ENCODE measurements at regions not wholly inside any gene's neighbourhood (a gene's known extent, or its start where the extent isn't known, plus 50 kb on each side); places are given as distances from the start of the nearest gene placed in this dataset.
"Not testable (repeated sequence)": the region's sequence is repeated elsewhere in the genome, so short reads cannot be mapped to it uniquely, and the experiment has no call there.

- not testable (repeated sequence) for DNase-seq
These were observed 592.3 kb upstream of the AADAT start for GRCh38 chr4:170682087-170682486.

GRCh38 chr4:170675568-170676262, 586.0 kb upstream of the AADAT start:
- no peak for DNase-seq

- DNase-seq = no peak
These were observed 584.4 kb upstream of the AADAT start for GRCh38 chr4:170674176-170674575.

- no peak for DNase-seq
These were observed 582.7 kb upstream of the AADAT start for GRCh38 chr4:170672381-170672965.

DNA sequence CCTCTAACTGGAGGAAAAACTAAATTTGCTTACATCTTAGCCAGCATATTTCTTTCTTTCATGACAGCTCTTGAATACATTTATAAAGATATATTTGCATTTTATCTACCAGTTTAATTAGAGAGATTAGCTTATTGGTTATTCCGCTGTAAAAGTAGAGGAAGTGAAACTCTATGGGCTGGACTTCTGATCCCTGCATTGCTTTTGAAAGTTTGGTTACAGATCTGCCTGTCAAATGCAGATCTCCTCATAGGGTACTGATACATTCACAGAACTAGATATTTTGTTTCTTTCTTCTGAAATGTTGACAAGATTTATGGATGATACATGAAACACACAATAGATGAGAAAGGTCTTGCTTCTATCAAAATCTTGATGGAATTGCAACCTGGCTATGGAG, 581.4 kb upstream of the AADAT start:
- no peak for DNase-seq

DNA sequence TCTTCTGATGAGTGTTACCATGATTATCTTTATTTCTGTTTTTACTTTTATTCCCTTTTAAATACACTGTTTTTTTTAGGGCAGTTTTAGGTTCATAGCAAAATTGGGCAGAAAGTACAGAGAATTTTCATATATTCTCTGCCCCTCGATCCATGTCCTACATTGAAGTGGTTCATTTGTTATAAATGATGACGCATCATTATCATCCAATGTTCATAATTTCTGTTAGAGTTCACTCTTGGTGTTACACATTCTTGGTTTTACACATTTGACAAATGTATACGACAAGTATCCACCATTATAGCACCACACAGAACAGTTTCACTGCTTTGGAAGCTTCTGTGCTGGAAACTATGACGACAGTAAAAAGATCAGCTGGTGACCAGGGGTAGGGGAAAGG, 578.1 kb upstream of the AADAT start:
- no peak for DNase-seq

- DNase-seq = no peak
These were observed 577.2 kb upstream of the AADAT start for GRCh38 chr4:170666909-170667308.

DNA sequence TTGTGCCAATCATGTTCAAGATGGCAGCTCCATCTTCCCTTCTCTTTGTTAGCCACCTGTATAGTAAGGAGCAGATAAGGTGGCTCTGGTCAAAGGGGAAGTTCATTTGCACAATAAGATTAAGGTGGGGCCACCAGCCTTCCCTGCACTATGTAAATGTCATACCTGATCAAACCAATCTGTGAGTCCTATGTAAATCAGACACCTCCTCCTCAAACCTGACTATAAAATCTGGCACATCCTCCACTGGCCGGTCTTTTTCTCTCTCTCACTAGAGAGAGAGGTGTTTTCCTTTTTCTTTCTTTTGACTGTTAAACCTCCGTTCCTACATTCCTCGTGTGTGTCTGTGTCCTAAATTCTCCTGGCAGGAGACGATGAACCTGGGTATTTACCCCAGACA, 572.5 kb upstream of the AADAT start:
- no peak for DNase-seq

- DNase-seq = no peak
These were observed 568.0 kb upstream of the AADAT start for GRCh38 chr4:170657761-170658160.

DNA sequence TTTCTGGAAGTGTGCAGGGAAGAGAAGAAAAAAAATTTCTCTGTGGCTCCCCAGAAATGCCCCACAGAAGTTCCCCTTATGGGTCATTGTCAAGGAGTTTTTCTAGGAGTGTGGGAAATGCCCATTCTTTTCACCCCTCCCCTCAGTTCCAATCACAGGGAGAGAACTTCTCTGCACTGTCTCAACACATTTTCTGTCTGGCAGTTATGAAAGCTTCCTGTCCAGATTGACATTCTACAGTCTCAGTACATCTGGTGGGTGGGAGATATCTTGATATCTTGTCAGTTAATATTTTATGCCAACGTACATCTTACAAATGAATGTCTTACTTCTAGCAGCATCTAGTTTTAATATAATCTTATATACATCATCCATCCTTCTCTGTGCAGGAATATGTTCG, 566.8 kb upstream of the AADAT start:
- no peak for DNase-seq

GRCh38 chr4:170652571-170652970, 562.8 kb upstream of the AADAT start:
- DNase-seq = no peak

DNA sequence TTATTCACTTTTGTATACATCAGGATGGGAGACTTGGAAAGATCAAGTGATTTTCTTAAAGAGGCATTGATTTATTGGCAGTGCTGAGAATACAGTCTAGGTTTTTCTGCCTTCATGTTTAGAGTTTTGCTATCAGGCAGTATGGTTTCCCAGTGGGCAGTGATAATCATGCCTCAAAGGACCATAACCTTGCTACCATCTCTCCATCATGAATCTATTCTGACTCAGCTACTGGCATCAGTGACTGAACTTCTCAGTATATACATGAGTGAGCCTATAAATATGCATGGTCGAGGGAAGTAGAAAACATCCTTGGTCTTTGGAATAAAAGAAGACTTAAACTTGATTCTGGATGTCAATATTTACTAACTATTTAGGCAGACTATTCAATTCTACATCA, 562.0 kb upstream of the AADAT start:
- no peak for DNase-seq

GRCh38 chr4:170627418-170627817, 537.7 kb upstream of the AADAT start:
- no peak for DNase-seq

DNA sequence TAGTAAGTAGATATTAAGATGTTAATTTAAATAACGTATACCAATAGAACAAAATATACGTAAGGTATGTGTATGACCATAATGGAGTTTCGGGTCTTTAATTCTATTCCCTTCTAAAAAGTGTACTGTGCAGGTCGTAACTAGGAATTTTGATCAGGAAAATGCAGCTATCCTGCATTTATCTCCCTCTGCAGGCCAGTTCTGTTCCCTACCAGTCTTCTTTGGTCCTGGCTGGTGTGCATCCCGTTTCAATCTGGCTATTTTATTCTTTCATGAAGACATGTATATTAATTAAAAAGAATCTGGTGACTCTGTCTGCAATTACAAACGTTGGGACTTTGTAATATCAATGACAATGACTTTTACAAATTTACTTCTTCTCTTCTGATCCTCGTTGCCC, 534.1 kb upstream of the AADAT start:
- DNase-seq = no peak

DNA sequence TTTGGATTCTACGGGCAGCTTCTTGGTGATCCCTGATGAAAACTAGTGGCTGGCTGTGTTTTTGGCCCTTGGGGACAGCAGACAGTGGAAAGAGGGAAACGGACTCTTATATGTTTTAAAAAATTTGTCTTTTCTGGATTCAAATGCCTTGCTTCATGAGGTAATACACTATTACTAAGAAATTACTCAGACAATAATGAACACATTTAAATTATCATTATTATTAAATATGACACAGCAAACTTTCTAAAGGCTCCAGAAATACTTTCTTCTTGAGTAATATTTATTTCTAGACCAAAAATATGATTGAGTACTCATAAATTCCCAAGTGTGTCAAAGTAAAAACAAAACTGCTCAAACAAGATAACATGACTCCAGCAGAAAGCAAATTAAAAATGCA, 520.7 kb upstream of the AADAT start:
- DNase-seq = no peak

GRCh38 chr4:170599894-170600293, 510.1 kb upstream of the AADAT start:
- no peak for DNase-seq

DNA sequence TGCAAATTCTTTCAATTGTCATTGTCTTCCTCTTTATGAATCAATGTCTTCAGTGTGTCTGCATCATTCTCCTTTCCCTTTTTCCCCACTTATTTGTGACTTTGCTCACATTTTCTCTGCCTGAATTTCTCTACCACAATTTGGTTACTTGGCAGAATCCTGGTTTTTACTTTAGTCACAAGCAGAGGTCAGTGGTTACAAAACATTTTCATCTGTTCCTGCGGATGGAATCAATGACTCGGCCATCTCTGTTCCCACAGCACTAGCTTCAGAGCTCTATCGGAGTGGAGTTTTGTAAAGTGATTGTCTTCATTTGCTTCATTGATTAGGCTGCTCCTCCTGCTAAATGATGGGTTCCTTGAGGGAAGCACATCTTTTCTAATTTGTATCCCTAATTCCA, 501.3 kb upstream of the AADAT start:
- no peak for DNase-seq

- no peak for DNase-seq
These were observed 499.9 kb upstream of the AADAT start for GRCh38 chr4:170589597-170590191.

DNA sequence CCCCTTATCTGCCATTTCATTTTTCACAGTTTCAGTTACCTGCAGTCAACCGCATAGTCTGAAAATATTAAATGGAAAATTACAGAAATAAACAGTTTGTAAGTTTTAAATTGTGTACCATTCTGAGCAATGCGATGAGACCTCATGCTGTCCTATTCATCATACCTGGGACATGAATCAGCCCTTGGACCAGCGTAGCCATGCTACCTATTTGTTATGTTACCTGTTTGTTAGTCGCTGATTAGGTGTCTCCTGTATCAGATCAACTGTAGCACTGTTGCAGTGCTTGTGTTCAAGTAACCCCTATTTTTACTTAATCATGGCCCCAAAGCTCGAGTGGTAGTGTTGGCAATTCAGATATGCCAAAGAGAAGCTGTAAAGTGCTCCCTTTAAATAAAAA, 492.2 kb upstream of the AADAT start:
- DNase-seq = no peak

- DNase-seq = no peak
These were observed 491.6 kb upstream of the AADAT start for GRCh38 chr4:170581322-170581721.

DNA sequence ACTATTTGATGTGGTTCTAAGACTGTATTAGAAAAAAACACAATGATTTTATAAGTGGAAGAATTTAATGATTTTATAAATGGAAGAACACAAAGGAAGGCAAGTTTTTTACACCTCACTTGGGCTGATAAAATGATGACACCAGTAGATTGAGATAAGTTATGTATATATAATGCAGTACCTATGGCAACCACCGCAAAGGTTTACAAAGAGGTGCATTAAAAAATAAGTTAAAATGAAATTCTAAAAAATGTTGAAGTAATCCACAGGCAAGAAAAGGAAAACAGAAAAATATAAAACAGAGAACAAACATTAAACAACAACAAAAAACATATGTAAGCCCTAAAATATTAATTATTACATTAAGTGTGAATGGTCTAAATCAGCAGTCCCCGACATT, 490.9 kb upstream of the AADAT start:
- DNase-seq = no peak

DNA sequence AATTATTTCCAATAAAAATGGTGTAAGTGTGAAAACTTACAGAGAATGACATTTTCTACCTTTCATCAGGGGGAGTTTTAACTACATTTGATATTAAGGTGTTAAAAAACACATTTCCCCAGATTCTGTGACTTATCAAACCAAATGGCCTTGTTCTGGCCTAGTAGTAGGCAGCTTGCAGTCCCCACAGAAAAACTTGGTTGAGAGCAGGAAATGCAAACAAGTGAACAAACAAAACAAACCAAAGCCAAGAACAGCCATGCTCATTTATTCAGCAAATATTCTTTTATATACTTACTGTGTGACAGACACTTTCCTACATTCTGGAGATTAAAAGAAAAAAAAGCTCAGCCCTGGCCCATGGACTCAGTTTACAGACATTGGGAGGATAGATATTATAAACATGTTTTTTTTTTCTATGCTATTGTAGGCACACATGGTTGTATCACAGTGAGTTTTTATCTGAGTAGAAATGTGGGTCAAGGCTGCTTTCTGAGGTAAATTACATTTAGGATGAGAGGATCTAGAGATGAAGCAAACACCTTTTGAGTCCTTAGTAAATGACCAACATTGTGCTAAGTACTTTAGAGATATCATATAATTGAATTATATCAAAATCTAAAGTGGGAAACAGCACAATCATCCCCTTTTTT, 449.2 kb upstream of the AADAT start:
- no peak for DNase-seq

- DNase-seq = no peak
These were observed 440.3 kb upstream of the AADAT start for GRCh38 chr4:170529748-170530722.

All from CD4-positive, alpha-beta T cell treated with Interleukin-4 for 4 hours (primary cell).